ENCODE measurements at regions not wholly inside any gene's neighbourhood (a gene's known extent, or its start where the extent isn't known, plus 50 kb on each side); places are given as distances from the start of the nearest gene placed in this dataset.

- no peak for TF ChIP-seq EZH2 (IDR thresholded peaks at IDR 0.05)
- TF ChIP-seq POLR2AphosphoS5 (IDR thresholded peaks at IDR 0.05; ENCODE audit: borderline replicate concordance, low read depth, low read length), result no peak
Observed at GRCh38 chr11:87675993-87676392, 499.2 kb downstream of the RAB38 start.
